ENCODE measurements at regions not wholly inside any gene's neighbourhood (a gene's known extent, or its start where the extent isn't known, plus 50 kb on each side); places are given as distances from the start of the nearest gene placed in this dataset.

DNA sequence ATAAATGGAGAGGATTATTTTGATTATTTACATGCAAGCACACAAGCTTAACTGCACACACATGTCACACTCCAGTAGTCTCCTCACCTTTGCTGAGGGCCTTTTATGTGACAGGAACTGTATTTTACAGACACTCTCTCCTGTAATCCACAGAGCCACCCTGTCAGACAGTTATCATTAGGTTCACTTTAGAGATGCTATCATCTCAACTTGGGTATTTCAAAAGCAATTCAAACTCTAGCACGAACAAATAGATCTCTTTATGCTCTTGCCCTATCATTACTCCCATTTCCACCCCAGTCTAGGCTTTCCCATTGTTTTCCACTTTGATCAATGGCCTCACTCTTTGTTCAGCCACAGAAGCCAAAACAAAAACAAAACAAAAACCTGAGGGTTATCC lies 281.2 kb upstream of the EPHA4 start:
- TF ChIP-seq EZH2 (IDR thresholded peaks at IDR 0.05; ENCODE audit: insufficient read depth, poor library complexity, severe bottlenecking) (no peak), EZH2phosphoT487 (IDR thresholded peaks at IDR 0.05; ENCODE audit: insufficient read depth, low read depth) (no peak)
